Kidney epithelial cell (primary cell): ENCODE measurements at regions not wholly inside any gene's neighbourhood (a gene's known extent, or its start where the extent isn't known, plus 50 kb on each side); places are given as distances from the start of the nearest gene placed in this dataset.
"Not testable (repeated sequence)": the region's sequence is repeated elsewhere in the genome, so short reads cannot be mapped to it uniquely, and the experiment has no call there.

ENCODE experiments used
- DNase-seq: peaks from one replicate; pipeline ENCODE4 v3.0.0-alpha.2; 2010; ENCODE audit warnings: low read depth
- H3K27me3 ChIP-seq: 2 replicates; pipeline ENCODE4 v1.6.0; 2011; ENCODE audit warnings: low read length; ENCODE audit not compliant: control insufficient read depth, insufficient read depth
- H3K36me3 ChIP-seq: 2 replicates; pipeline ENCODE4 v1.5.1; 2011; ENCODE audit warnings: low read length; ENCODE audit not compliant: control insufficient read depth, insufficient read depth
- H3K4me3 ChIP-seq: 2 replicates; pipeline ENCODE4 v1.5.1; 2011; ENCODE audit warnings: low read depth, mild to moderate bottlenecking, control low read depth, low read length
- CTCF ChIP-seq: IDR thresholded peaks from 2 replicates; pipeline ENCODE4 v1.5.1; 2011; ENCODE audit warnings: mild to moderate bottlenecking, moderate library complexity, low read length, control low read depth, inconsistent platforms; ENCODE audit not compliant: insufficient read depth, poor library complexity, severe bottlenecking

GRCh38 chr10:22824984-22825383, 102.9 kb upstream of the ARMC3 start:
- Histone ChIP-seq H3K36me3 (no peaks in the 10 kb centered on the region), H3K27me3 (no peaks in the 10 kb centered on the region), H3K4me3 (no peak overlapping the region)
- peak; percentile 80 for DNase-seq
- no peak for TF ChIP-seq CTCF

GRCh38 chr10:22824520-22824919, 103.3 kb upstream of the ARMC3 start:
- TF ChIP-seq CTCF = no peak
- Histone ChIP-seq H3K27me3 (no peaks in the 10 kb centered on the region), H3K36me3 (no peaks in the 10 kb centered on the region), H3K4me3 (no peak overlapping the region)
- DNase-seq = no peak

- Histone ChIP-seq H3K36me3 (no peaks in the 10 kb centered on the region), H3K27me3 (no peaks in the 10 kb centered on the region), H3K4me3 (no peak overlapping the region)
- TF ChIP-seq CTCF = no peak
- peak; percentile 67 for DNase-seq
Observed at GRCh38 chr10:22823109-22823508, 104.7 kb upstream of the ARMC3 start.

- not testable (repeated sequence) for H3K27me3 ChIP-seq, H3K36me3 ChIP-seq, H3K4me3 ChIP-seq, DNase-seq
Observed at GRCh38 chr10:22821921-22822320, 105.9 kb upstream of the ARMC3 start.

GRCh38 chr10:22821501-22821900, 106.4 kb upstream of the ARMC3 start:
- no peak for DNase-seq
- Histone ChIP-seq H3K27me3 (no peaks in the 10 kb centered on the region), H3K36me3 (no peaks in the 10 kb centered on the region), H3K4me3 (no peak overlapping the region)
- TF ChIP-seq CTCF = no peak

GRCh38 chr10:22816298-22816653, 101.9 kb upstream of the PIP4K2A start:
- TF ChIP-seq CTCF = no peak

More at GRCh38 chr10:22816298-22816653, 101.9 kb upstream of the PIP4K2A start:
- no peaks in the 10 kb centered on the region for H3K36me3 ChIP-seq
- peak; percentile 83 for DNase-seq
- H3K4me3 ChIP-seq = no peak overlapping the region
- no peaks in the 10 kb centered on the region for H3K27me3 ChIP-seq
